B cell (primary cell): ENCODE measurements at regions not wholly inside any gene's neighbourhood (a gene's known extent, or its start where the extent isn't known, plus 50 kb on each side); places are given as distances from the start of the nearest gene placed in this dataset.

ENCODE experiments used
- ATAC-seq: fragments of 200-7000 bp; cut with Tn5 transposase; one replicate; pipeline ENCODE4 v1.10.0; 2021; ENCODE audit warnings: low read depth, mild to moderate bottlenecking, moderate number of reproducible peaks, moderate library complexity
- CTCF ChIA-PET: fragments of 350-600 bp; sonication (Branson Sonifier 250); formaldehyde crosslinking; loops from one replicate; lab custom pipeline; 2021; ENCODE audit warnings: antibody characterized with exemption, inconsistent platforms; lab: Charles Lee
- POLR2A ChIA-PET: fragments of 350-600 bp; sonication (Branson Sonifier 250); formaldehyde crosslinking; loops from one replicate; lab custom pipeline; 2021; ENCODE audit warnings: antibody characterized with exemption; lab: Charles Lee
- DNase-seq: peaks from one replicate; pipeline ENCODE4 v3.0.0; 2013
- H2AFZ ChIP-seq: 2 replicates; pipeline ENCODE4 v1.6.1; 2012; ENCODE audit warnings: mild to moderate bottlenecking, low read depth, low read length; ENCODE audit not compliant: insufficient read depth, poor library complexity, severe bottlenecking
- H3K27ac ChIP-seq, 2 donors: 1 replicate in 1 of 2; 2 replicates in 1 of 2; pipeline ENCODE4 v1.5.1; 2012 to 2013; ENCODE audit warnings: low read length in 2 of 2, mild to moderate bottlenecking in 2 of 2, moderate library complexity in 1 of 2
- H3K27me3 ChIP-seq, 4 experiments: fragments of 200-600 bp in 1 of 4; sonication (generic) in 1 of 4; replicated peaks in 1 of 4; 1 replicate in 2 of 4; 2 replicates in 2 of 4; pipeline versions ENCODE4 v1.6.1 to v1.7.0; 2013 to 2016; ENCODE audit warnings: low read length in 3 of 4, mild to moderate bottlenecking in 2 of 4, mixed read lengths in 1 of 4, moderate library complexity in 1 of 4; ENCODE audit not compliant: insufficient read depth in 4 of 4, control insufficient read depth in 3 of 4; ENCODE audit errors: control extremely low read depth in 1 of 4
- H3K36me3 ChIP-seq, 2 experiments: replicated peaks in 1 of 2; 1 replicate in 1 of 2; 2 replicates in 1 of 2; pipeline versions ENCODE4 v1.6.1 to v1.7.1; 2013; ENCODE audit warnings: low read length in 1 of 2; ENCODE audit not compliant: insufficient read depth in 2 of 2, control insufficient read depth in 1 of 2; ENCODE audit errors: control extremely low read depth in 1 of 2, extremely low read depth in 1 of 2
- H3K4me1 ChIP-seq, 2 donors: fragments of 200-600 bp in 1 of 2; sonication (generic) in 1 of 2; 1 replicate in 1 of 2; 2 replicates in 1 of 2; pipeline versions ENCODE4 v1.5.1 to v1.6.1; 2013 to 2017; ENCODE audit warnings: low read length in 2 of 2; ENCODE audit not compliant: control insufficient read depth in 2 of 2, insufficient read depth in 2 of 2
- H3K4me2 ChIP-seq: replicated peaks from 2 replicates; pipeline ENCODE3; 2012; ENCODE audit warnings: mild to moderate bottlenecking, low read depth, low read length; ENCODE audit not compliant: poor library complexity, severe bottlenecking
- H3K4me3 ChIP-seq, 5 experiments: fragments of 200-600 bp in 1 of 5; sonication (generic) in 1 of 5; 1 replicate in 3 of 5; 2 replicates in 2 of 5; pipeline versions ENCODE4 v1.5.1 to v1.7.0; 2011 to 2016; ENCODE audit warnings: low read length in 4 of 5, mild to moderate bottlenecking in 4 of 5, low read depth in 2 of 5, control low read depth in 1 of 5, moderate library complexity in 1 of 5; ENCODE audit not compliant: insufficient read depth in 1 of 5; ENCODE audit errors: control extremely low read depth in 1 of 5, extremely low read depth in 1 of 5
- H3K79me2 ChIP-seq: fragments of 200-600 bp; sonication (generic); one replicate; pipeline ENCODE4 v1.6.0; 2016; ENCODE audit warnings: low read length; ENCODE audit not compliant: control insufficient read depth, insufficient read depth
- H3K9ac ChIP-seq: fragments of 200-600 bp; sonication (generic); 2 replicates; pipeline ENCODE4 v1.6.1; 2017; ENCODE audit warnings: mild to moderate bottlenecking, low read length, moderate library complexity
- H3K9me3 ChIP-seq, 3 donors: one replicate each; pipeline versions ENCODE4 v1.6.1 to v1.7.1; 2013; ENCODE audit warnings: low read length in 2 of 3; ENCODE audit not compliant: control insufficient read depth in 2 of 3, insufficient read depth in 1 of 3; ENCODE audit errors: control extremely low read depth in 1 of 3
- H4K20me1 ChIP-seq: 2 replicates; pipeline ENCODE4 v1.6.0; 2012; ENCODE audit warnings: mild to moderate bottlenecking, low read length; ENCODE audit not compliant: insufficient read depth, control insufficient read depth, poor library complexity, severe bottlenecking
- H3K27ac Mint-ChIP-seq: one replicate; pipeline ENCODE4 v1.8.0; 2021; ENCODE audit warnings: mixed read lengths
- H3K27me3 Mint-ChIP-seq: one replicate; pipeline ENCODE4 v1.8.0; 2021; ENCODE audit warnings: mixed read lengths
- H3K4me1 Mint-ChIP-seq: one replicate; pipeline ENCODE4 v1.8.0; 2021; ENCODE audit warnings: mixed read lengths
- H3K4me3 Mint-ChIP-seq: one replicate; pipeline ENCODE4 v1.8.0; 2021; ENCODE audit warnings: mixed read lengths
- H3K9me3 Mint-ChIP-seq: one replicate; pipeline ENCODE4 v1.8.0; 2022; ENCODE audit warnings: mixed read lengths; ENCODE audit not compliant: insufficient read depth
- CTCF ChIP-seq: fragments of 200-600 bp; IDR thresholded peaks from one replicate; pipeline ENCODE4 v1.8.0; 2022; ENCODE audit warnings: antibody characterized with exemption, mild to moderate bottlenecking
- EZH2 ChIP-seq: IDR thresholded peaks from 2 replicates; pipeline ENCODE4 v1.6.1; 2012; ENCODE audit warnings: borderline replicate concordance, low read depth, mild to moderate bottlenecking, moderate library complexity, low read length; ENCODE audit not compliant: insufficient read depth, poor library complexity, severe bottlenecking
- WGBS: methylation state at CpG from one replicate; pipeline ENCODE4 v1.1.5; 2013; ENCODE audit warnings: missing lambda C conversion rate; ENCODE audit not compliant: insufficient coverage; 5-methylcytosine and 5-hydroxymethylcytosine counted together
- intact Hi-C: fragments of 100-400 bp; cut with micrococcal nuclease; formaldehyde crosslinking; loops from one replicate; pipeline ENCODE4 v1.10.0; 2022

GRCh38 chr6:137409266-137409777, 84.9 kb downstream of the OLIG3 start:
- Histone ChIP-seq H3K4me2 (no peak overlapping the region), H3K4me1 (peaks cover 5 to 8% of the 10 kb centered on the region in 2 donors), H3K27me3 (peaks cover 0 to 8% (median 3%) of the 10 kb centered on the region in 4 experiments), H3K36me3 (no peaks in the 10 kb centered on the region), H4K20me1 (no peaks in the 10 kb centered on the region), H3K4me3 (no peak overlapping the region), H3K79me2 (no peaks in the 10 kb centered on the region), H3K9ac (no peak overlapping the region), H3K27ac (no peak overlapping the region), H3K9me3 (no peaks in the 10 kb centered on the region), H2AFZ (no peak overlapping the region)
- intact Hi-C loops = no loop called here
- POLR2A ChIA-PET = no interaction called here
- Mint-ChIP-seq H3K4me3 (no peak overlapping the region), H3K27me3 (peaks cover 7% of the 10 kb centered on the region), H3K4me1 (peaks cover 13% of the 10 kb centered on the region), H3K27ac (no peak overlapping the region), H3K9me3 (peaks cover 12% of the 10 kb centered on the region)
- CTCF ChIA-PET = interaction anchor here (0.8 to 1.2 kb wide), 2 partner anchors 67 to 229 kb away, joined by 3 read pairs; no protein-coding TSS in a partner anchor
- ATAC-seq (no peak), DNase-seq (no peak)
- no peak for TF ChIP-seq CTCF
- WGBS = no CpG with 5 or more reads among the region's 2 CpGs

GRCh38 chr6:137407816-137408215, 86.4 kb downstream of the OLIG3 start:
- no peak overlapping the region for H3K4me3 ChIP-seq
- H3K4me1 ChIP-seq = peaks cover 5 to 8% of the 10 kb centered on the region in 2 donors
- Mint-ChIP-seq H3K9me3 (peaks cover 12% of the 10 kb centered on the region), H3K27me3 (no peaks in the 10 kb centered on the region), H3K27ac (no peak overlapping the region), H3K4me1 (peaks cover 13% of the 10 kb centered on the region), H3K4me3 (no peak overlapping the region)
- H3K9ac ChIP-seq = no peak overlapping the region
- no peaks in the 10 kb centered on the region for H4K20me1 ChIP-seq
- H3K9me3 ChIP-seq = no peaks in the 10 kb centered on the region
- no peak for ATAC-seq
- no peak overlapping the region for H3K4me2 ChIP-seq
- CTCF ChIA-PET = interaction anchor here (1.1 to 1.3 kb wide), 2 partner anchors 10 to 314 kb away, joined by 3 to 6 read pairs; no protein-coding TSS in a partner anchor
- intact Hi-C loops = no loop called here
- no peaks in the 10 kb centered on the region for H3K79me2 ChIP-seq
- H3K27ac ChIP-seq = no peak overlapping the region
- TF ChIP-seq CTCF = no peak
- no peak for TF ChIP-seq EZH2
- POLR2A ChIA-PET = no interaction called here
- WGBS = 83% methylated on average over 1 of the region's 1 CpG
- H2AFZ ChIP-seq = no peak overlapping the region
- peaks cover 0 to 3% (median 0%) of the 10 kb centered on the region in 4 experiments for H3K27me3 ChIP-seq
- H3K36me3 ChIP-seq = no peaks in the 10 kb centered on the region
- no peak for DNase-seq
